Kidney epithelial cell (primary cell): ENCODE measurements at regions not wholly inside any gene's neighbourhood (a gene's known extent, or its start where the extent isn't known, plus 50 kb on each side); places are given as distances from the start of the nearest gene placed in this dataset.
A peak's percentile ranks its signal among the peaks of the same experiment; 100 is the strongest.

Experiments
- DNase-seq: peaks from one replicate; pipeline ENCODE4 v3.0.0-alpha.2; 2010; ENCODE audit warnings: low read depth
- H3K27me3 ChIP-seq: 2 replicates; pipeline ENCODE4 v1.6.0; 2011; ENCODE audit warnings: low read length; ENCODE audit not compliant: control insufficient read depth, insufficient read depth
- H3K36me3 ChIP-seq: 2 replicates; pipeline ENCODE4 v1.5.1; 2011; ENCODE audit warnings: low read length; ENCODE audit not compliant: control insufficient read depth, insufficient read depth
- H3K4me3 ChIP-seq: 2 replicates; pipeline ENCODE4 v1.5.1; 2011; ENCODE audit warnings: low read depth, mild to moderate bottlenecking, control low read depth, low read length
- CTCF ChIP-seq: IDR thresholded peaks from 2 replicates; pipeline ENCODE4 v1.5.1; 2011; ENCODE audit warnings: mild to moderate bottlenecking, moderate library complexity, low read length, control low read depth, inconsistent platforms; ENCODE audit not compliant: insufficient read depth, poor library complexity, severe bottlenecking

- no peak for TF ChIP-seq CTCF
- no peak overlapping the region for H3K4me3 ChIP-seq
- no peaks in the 10 kb centered on the region for H3K36me3 ChIP-seq
- DNase-seq, result no peak
- no peaks in the 10 kb centered on the region for H3K27me3 ChIP-seq
These were observed 150.4 kb upstream of the GAREM1 start for GRCh38 chr18:32621034-32621433.

- Histone ChIP-seq H3K36me3 (no peaks in the 10 kb centered on the region), H3K4me3 (no peak overlapping the region), H3K27me3 (no peaks in the 10 kb centered on the region)
- no peak for TF ChIP-seq CTCF
- DNase-seq, result no peak
These were observed 147.9 kb upstream of the GAREM1 start for GRCh38 chr18:32618546-32618945.

GRCh38 chr18:32613821-32614220 lies 143.1 kb upstream of the GAREM1 start:
- Histone ChIP-seq H3K4me3 (no peak overlapping the region), H3K27me3 (no peaks in the 10 kb centered on the region), H3K36me3 (no peaks in the 10 kb centered on the region)
- no peak for TF ChIP-seq CTCF
- DNase-seq, result no peak

- H3K4me3 ChIP-seq, result no peak overlapping the region
- TF ChIP-seq CTCF, result no peak
These were observed 142.0 kb upstream of the GAREM1 start for GRCh38 chr18:32612651-32613050.

GRCh38 chr18:32610176-32610575 lies 139.5 kb upstream of the GAREM1 start:
- Histone ChIP-seq H3K27me3 (no peaks in the 10 kb centered on the region), H3K4me3 (no peak overlapping the region), H3K36me3 (no peaks in the 10 kb centered on the region)
- DNase-seq, result peak; percentile 61
- no peak for TF ChIP-seq CTCF

More at GRCh38 chr18:32612651-32613050, 142.0 kb upstream of the GAREM1 start:
- no peak for DNase-seq
- no peaks in the 10 kb centered on the region for H3K27me3 ChIP-seq
- no peaks in the 10 kb centered on the region for H3K36me3 ChIP-seq

GRCh38 chr18:32607816-32608215 lies 137.1 kb upstream of the GAREM1 start:
- DNase-seq, result no peak
- H3K4me3 ChIP-seq, result no peak overlapping the region
- no peak for TF ChIP-seq CTCF

More at GRCh38 chr18:32607816-32608215, 137.1 kb upstream of the GAREM1 start:
- Histone ChIP-seq H3K36me3 (no peaks in the 10 kb centered on the region), H3K27me3 (no peaks in the 10 kb centered on the region)
